Ishikawa (cell line): ENCODE measurements at regions not wholly inside any gene's neighbourhood (a gene's known extent, or its start where the extent isn't known, plus 50 kb on each side); places are given as distances from the start of the nearest gene placed in this dataset.

Source experiments
- EP300 ChIP-seq: IDR thresholded peaks from 2 replicates; pipeline ENCODE4 v1.6.1; 2012; ENCODE audit warnings: borderline replicate concordance
- REST ChIP-seq: IDR thresholded peaks from 2 replicates; pipeline ENCODE4 v1.6.1; 2012; ENCODE audit warnings: low read depth, mild to moderate bottlenecking

- TF ChIP-seq REST (no peak), EP300 (no peak)
Measured at GRCh38 chr11:130694488-130695045, 221.7 kb downstream of the SNX19 start.
